Liver (tissue), 3 donors: ENCODE measurements at regions not wholly inside any gene's neighbourhood (a gene's known extent, or its start where the extent isn't known, plus 50 kb on each side); places are given as distances from the start of the nearest gene placed in this dataset.

Source experiments
- ATF3 ChIP-seq: IDR thresholded peaks from 2 replicates; pipeline ENCODE4 v1.6.1; 2016; ENCODE audit warnings: antibody characterized with exemption
- CTCF ChIP-seq: fragments of 150-350 bp; IDR thresholded peaks from 2 replicates; pipeline ENCODE4 v1.5.1; 2017; ENCODE audit warnings: improper control_type of control experiment, low read depth, low read length; ENCODE audit not compliant: missing input control
- EGR1 ChIP-seq, 2 donors: IDR thresholded peaks; 2 replicates each; pipeline ENCODE4 v1.6.1; 2016 to 2018; ENCODE audit warnings: antibody characterized with exemption in 2 of 2, low read depth in 2 of 2
- FOXA1 ChIP-seq: IDR thresholded peaks from 2 replicates; pipeline ENCODE4 v1.6.1; 2016; ENCODE audit warnings: antibody characterized with exemption
- FOXA2 ChIP-seq: IDR thresholded peaks from 2 replicates; pipeline ENCODE4 v1.6.1; 2016; ENCODE audit warnings: antibody characterized with exemption
- GABPA ChIP-seq, 2 donors: IDR thresholded peaks in 1 of 2; conservative IDR thresholded peaks in 1 of 2; 2 replicates each; pipeline ENCODE4 v1.6.1; 2016; ENCODE audit warnings: antibody characterized with exemption in 2 of 2, mild to moderate bottlenecking in 1 of 2, moderate library complexity in 1 of 2
- JUND ChIP-seq, 2 donors: IDR thresholded peaks; 2 replicates each; pipeline ENCODE4 v1.6.1; 2016; ENCODE audit warnings: antibody characterized with exemption in 2 of 2
- RAD21 ChIP-seq, 2 donors: IDR thresholded peaks; 2 replicates each; pipeline ENCODE4 v1.6.1; 2016; ENCODE audit warnings: antibody characterized with exemption in 2 of 2, mild to moderate bottlenecking in 2 of 2
- REST ChIP-seq: IDR thresholded peaks from 2 replicates; pipeline ENCODE4 v1.6.1; 2016; ENCODE audit warnings: antibody characterized with exemption, mild to moderate bottlenecking
- RXRA ChIP-seq, 2 donors: IDR thresholded peaks; 2 replicates each; pipeline ENCODE4 v1.6.1; 2017 to 2018; ENCODE audit warnings: antibody characterized with exemption in 2 of 2, mild to moderate bottlenecking in 1 of 2
- SP1 ChIP-seq: IDR thresholded peaks from 2 replicates; pipeline ENCODE4 v1.6.1; 2018; ENCODE audit warnings: antibody characterized with exemption, mild to moderate bottlenecking
- TAF1 ChIP-seq: conservative IDR thresholded peaks from 2 replicates; pipeline ENCODE4 v1.6.1; 2016; ENCODE audit warnings: antibody characterized with exemption, mild to moderate bottlenecking
- YY1 ChIP-seq: IDR thresholded peaks from 2 replicates; pipeline ENCODE4 v1.6.1; 2016; ENCODE audit warnings: antibody characterized with exemption, mild to moderate bottlenecking
- ZBTB33 ChIP-seq: IDR thresholded peaks from 2 replicates; pipeline ENCODE4 v1.6.1; 2016; ENCODE audit warnings: antibody characterized with exemption
- donor health status: healthy.
- donor health status: healthy.

- no peak for TF ChIP-seq CTCF
- TF ChIP-seq TAF1, result no peak
- TF ChIP-seq ZBTB33, result no peak
- TF ChIP-seq EGR1 (IDR thresholded peaks at IDR 0.05; ENCODE audit: low read depth in 2 of 2), result no peak
- TF ChIP-seq FOXA2, result no peak
- no peak for TF ChIP-seq FOXA1
- no peak for TF ChIP-seq SP1
- no peak for TF ChIP-seq JUND (IDR thresholded peaks at IDR 0.05)
- TF ChIP-seq YY1, result no peak
- no peak for TF ChIP-seq REST
- TF ChIP-seq RAD21 (IDR thresholded peaks at IDR 0.05), result no peak
- TF ChIP-seq ATF3, result no peak
- TF ChIP-seq GABPA (IDR thresholded peaks at IDR 0.05 in 1 of 2, conservative IDR thresholded peaks at IDR 0.05 in 1 of 2), result no peak
- no peak for TF ChIP-seq RXRA (IDR thresholded peaks at IDR 0.05)
Observed at GRCh38 chr1:90505806-90506205, 211.3 kb downstream of the BARHL2 start.
